ENCODE measurements at regions not wholly inside any gene's neighbourhood (a gene's known extent, or its start where the extent isn't known, plus 50 kb on each side); places are given as distances from the start of the nearest gene placed in this dataset.
"Not testable (repeated sequence)": the region's sequence is repeated elsewhere in the genome, so short reads cannot be mapped to it uniquely, and the experiment has no call there.

DNA sequence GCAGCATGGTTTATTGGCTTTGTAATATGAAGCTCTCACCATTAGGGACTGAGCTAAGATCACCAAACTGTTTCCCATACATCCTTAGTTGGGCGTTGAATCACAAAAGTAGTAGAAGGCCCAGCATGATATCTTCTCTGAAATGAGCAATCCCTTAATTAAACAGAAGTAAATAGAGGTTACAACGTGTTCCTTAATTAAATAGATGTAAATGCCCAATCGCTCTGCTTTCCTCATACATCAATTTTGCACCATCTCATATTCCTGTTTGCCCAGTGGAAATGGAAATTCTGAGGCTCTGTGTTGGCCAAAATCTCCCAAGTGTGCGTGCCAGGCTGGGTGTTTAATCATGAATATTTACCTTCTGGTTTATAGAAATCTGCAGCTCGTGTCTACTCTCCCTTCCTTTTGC lies 107.4 kb upstream of the FOXB1 start:
- DNase-seq (ENCODE audit: low read depth), result no peak

DNA sequence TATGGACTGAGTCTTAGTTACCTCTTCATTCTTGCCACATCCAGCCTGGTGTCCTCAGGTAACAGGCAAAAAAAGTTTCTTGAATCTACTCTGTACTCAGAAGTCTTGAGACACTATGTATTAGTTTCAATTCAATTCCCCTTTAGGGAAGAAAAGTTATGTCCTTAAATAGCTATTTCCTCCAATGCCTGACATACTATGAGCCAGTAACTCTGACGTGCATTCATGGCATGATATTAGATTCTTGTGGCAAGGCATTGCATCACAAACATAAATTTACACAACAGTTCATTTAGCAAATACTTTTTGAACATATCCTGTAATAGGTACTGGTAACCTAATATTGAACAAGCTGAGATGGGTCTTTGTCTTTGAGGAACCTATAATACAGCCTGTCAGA lies 109.3 kb upstream of the FOXB1 start:
- no peak for DNase-seq (ENCODE audit: low read depth)

GRCh38 chr15:59892985-59893384 lies 111.1 kb upstream of the FOXB1 start:
- peak; percentile 3 for DNase-seq (ENCODE audit: low read depth)

GRCh38 chr15:59887870-59888269 lies 116.2 kb upstream of the FOXB1 start:
- DNase-seq (ENCODE audit: low read depth), result not testable (repeated sequence)

- DNase-seq (ENCODE audit: low read depth), result no peak
Observed at GRCh38 chr15:59887211-59887610, 116.9 kb upstream of the FOXB1 start.

- no peak for DNase-seq (ENCODE audit: low read depth)
Observed at GRCh38 chr15:59886441-59886840, 117.7 kb upstream of the FOXB1 start.

DNA sequence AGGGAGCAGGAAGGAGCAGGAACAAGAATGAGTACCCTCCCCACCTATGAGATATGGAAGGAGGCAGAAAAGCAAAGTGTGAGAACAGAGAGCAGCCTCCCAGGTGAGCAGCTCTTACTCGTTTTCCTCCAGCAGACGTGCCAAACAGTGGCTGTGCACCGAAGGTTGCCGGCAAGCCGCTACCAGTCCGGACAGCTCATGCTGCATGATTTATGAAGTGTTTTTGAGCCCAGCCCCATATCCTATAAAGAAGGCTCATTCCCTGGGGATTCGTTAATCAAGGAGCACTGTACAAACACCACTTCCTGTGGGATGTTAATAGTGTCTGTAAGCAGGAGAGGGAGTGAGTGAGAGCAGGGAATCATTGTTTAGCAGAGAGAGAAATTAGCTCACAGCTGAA lies 118.3 kb upstream of the FOXB1 start:
- DNase-seq (ENCODE audit: low read depth), result no peak

- peak; percentile 4 for DNase-seq (ENCODE audit: low read depth)
Observed at GRCh38 chr15:59879506-59880265, 124.4 kb upstream of the FOXB1 start.

DNA sequence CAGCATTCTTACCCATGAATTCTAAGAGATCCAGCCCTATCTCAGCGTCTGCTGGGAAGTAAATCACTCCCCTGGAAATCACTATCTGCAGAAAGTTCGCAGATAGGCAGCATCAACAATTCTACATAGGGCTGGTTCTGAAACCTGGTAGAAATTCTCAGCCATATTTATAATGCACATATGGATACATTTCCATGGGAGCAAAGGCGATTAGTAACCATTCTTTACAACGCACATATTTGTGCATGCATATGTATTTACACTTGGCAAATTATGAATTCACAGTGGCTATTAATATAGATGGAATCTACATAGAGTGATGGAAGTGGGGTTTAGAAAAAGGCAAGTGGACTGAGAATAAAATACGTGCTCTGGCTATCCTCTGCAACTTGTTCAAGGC lies 128.0 kb upstream of the FOXB1 start:
- no peak for DNase-seq (ENCODE audit: low read depth)

DNA sequence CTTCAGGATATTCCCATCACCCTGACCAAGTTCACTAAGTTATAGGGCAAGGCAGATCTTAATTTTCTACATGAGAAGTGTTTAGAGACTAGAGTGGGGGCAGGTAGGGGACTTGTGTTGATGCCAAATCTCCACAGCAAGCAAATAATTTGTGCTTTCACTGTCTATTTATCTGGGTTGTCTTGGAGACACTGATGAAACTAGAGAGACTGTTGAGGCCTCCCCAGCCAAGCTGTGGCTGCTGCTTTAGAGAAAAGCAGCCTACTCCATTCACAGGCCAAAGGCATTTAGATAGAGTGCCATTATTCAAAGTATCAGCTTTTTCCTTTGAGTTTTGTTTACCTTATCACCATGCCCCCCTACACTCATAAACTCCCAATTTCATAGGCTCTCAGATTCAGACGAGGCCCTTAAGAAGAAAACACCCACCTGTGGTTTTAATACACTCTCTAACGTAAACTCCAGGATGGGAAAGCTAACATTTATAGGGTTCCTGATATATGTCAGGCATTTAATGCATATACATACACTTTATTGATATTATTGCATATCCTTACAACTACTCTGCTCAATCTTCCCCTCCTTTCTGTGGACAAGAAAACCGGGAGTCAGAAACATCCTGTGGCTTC lies 130.4 kb upstream of the FOXB1 start:
- no peak for DNase-seq (ENCODE audit: low read depth)

DNA sequence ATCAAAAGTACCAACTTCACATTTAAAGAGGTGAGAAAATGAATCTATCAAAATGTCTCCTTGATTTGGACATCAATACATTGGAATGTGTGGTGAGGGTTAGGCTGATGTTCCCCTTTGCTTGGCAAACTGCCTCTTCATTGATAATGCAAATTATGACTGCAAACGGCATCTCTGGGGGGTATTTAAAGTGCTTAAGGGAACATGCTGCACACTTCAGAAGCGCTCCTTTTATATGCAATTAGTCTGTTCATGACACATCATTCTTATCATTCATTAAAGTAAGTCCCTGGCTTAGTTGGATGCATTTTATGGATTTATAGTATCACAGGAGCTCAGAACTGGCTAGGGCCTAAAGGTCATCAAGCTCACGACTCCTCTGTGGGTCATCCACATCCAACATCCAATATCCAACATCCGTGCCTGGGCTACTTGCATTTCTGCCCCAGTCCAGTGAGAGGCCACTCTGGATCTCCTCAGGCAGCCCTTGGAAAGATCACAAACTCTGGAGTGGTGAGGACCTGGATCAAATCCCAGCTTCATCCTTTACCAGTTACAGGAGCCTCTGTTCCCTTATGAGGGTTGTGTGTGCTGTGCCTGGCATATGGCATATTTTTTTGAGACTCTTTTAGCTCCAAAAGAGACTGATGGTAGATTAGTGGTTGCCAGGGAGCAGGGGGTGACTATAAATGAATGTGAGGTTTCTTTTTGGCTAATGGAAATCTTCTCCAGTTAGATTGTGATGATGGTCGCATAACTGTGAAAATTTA lies 136.8 kb upstream of the FOXB1 start:
- DNase-seq (ENCODE audit: low read depth), result no peak

GRCh38 chr15:59866642-59867041 lies 137.5 kb upstream of the FOXB1 start:
- no peak for DNase-seq (ENCODE audit: low read depth)

DNA sequence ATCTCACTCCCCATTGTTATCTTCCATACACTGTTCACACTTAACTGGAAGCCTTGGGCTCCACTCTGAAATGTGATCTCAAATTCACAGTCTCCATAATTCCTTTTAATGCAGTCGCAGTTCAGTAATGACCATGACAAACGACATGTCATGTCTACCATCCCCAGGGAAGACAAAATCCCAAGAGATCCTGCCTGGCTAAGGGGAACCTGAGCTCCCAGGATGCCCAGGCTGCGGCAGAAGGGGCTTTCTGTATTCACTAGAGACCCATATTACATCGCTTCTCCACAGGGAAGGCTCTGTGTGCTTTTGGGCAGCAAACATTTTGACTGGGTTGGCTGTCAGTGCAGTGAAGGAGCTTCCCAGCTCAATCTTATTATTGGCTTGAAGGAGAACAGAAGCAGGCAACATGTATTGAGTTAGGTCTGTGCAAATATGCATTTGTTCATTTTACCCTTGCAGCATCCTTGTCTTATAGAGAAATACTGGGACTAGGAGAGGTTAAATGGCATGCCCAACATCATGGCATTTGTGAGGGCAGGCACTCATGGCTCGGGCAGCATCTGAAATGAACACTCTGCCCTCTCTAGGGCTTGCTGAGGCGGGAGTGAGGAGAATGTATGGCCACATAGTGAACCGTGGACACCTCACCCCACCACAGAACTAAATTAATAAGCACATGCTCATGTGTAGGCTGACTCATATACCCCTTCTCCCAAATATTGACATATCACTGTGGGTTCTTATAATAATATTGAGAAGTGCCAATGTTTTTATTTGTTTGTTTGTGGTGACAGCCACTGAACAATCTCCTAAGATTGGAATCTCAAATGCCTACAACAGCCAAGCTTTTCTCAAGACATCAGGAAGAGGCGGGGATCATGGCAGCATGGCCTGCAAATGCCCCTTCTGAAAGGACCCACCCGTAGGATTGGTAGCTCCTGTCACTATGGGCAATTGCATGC lies 141.6 kb upstream of the FOXB1 start:
- DNase-seq (ENCODE audit: low read depth), result no peak

DNA sequence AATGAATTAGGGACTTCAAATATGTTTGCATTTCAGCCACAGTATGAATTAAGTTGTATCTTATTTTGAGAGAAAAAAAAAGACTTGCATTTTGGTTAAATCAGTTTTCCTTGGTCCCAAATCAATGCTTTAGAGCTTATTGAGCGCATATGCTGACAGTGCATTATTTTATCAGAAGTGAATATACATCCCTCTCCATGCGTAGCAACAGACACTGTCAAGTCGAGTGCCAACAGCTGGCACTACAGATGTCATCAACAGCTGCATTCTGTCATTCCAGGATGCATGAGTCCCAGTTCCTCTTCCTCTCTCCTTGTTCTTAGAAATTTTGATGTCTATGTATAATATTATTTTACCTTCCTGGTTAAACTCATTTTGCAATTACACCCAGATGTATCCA lies 156.1 kb upstream of the FOXB1 start:
- no peak for DNase-seq (ENCODE audit: low read depth)

DNA sequence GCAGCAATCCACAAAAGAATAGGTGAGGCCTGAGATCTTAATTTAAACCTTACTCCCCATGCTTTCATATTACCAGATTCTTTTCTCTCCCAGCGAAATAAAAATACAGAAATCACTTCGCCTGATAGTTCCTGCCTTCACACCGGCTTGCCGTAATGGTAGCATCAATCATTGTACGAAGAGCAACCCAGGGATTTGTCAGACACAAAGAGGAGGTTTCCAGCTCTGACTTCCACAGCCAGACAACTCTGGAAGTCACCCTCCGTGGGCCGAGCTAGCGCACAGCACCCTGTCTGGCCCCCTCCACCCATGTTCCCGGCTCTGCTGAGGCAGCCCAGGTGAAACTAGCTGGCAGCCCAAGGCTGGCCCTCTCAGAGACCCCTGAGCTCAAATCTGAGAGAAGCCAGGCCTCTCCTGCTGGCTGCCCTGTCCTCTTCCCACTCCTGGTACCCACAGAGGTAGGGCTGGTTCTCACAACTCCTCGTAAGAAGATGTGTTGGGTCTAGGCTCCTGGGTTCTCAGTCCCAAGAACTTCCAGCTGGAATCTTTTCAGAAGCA lies 156.9 kb upstream of the BNIP2 start:
- no peak for DNase-seq (ENCODE audit: low read depth)

- DNase-seq (ENCODE audit: low read depth), result no peak
Observed at GRCh38 chr15:59843609-59844008, 154.5 kb upstream of the BNIP2 start.

DNA sequence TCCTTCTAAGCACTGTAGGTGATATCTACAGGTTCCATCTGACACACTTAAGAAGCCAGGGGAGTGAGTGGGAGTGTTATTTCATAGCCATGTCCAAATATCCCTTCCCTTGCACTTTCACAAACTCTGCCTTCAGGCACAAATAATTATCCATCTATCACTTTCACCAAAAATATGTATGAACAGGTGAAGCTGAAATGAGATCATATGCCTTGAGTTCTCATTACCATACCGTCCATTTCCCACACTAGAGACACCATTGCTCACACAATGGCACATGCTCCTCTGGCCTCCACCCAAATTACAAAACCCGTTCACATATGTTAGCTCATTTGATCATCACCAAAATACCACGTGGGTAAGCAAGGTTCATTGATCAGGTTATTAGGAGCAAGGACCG lies 151.9 kb upstream of the BNIP2 start:
- no peak for DNase-seq (ENCODE audit: low read depth)

DNA sequence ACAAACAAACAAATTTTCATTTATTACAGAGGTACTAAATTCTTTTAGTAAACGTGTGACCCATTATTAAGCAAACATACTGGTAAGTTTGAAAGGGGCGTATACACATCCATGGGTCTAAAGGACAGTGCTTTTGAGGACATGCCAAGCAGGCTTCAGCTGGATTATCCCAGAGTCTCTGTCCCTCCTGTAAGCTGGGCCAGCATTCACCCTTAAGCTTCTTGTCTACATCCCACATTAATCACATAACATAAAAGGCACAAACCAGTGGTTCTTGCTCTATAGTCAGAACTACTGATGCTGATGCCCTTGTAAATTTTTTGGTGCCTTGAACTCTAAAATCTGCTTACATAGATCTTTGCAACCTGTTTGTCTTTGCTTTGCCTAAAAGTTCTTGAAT lies 150.8 kb upstream of the BNIP2 start:
- no peak for DNase-seq (ENCODE audit: low read depth)

DNA sequence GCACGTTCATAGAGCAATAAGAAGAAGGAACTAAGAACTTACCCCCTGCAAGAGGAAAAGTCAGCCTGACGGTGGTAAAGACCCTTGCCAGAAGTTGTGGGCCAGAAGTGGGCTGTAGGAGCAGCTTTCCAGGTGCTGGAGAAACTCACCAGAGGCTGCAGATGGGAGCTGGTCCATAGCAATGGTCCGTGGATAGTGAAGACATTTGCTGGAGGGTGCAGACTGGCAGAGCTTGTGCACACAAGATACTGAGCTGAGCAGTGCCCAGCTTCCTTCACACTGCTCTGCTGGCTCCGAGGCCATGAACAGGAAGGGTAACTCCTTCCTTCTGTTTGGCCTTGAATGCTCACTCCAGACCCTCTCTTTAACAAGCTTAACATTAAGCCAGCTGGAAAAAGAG lies 149.8 kb upstream of the BNIP2 start:
- DNase-seq (ENCODE audit: low read depth), result no peak

DNA sequence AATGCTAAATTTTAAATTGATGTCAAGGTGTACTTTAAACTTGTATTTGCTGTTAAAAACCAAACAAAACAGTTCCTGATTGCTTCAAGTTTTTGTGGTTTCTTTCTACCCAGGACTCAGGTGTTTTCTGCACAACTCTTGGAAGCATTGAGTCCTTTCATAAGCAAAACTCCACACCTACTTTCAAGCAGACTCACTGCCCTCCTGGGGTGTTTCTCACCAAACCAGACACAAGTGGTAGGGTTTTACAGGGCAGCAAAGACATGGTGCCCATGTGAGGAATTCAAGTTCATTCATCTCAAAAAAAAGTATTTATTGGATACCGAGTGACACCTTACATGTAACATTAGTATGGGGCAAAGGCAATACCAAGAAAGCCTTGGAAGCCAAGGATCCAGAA lies 146.7 kb upstream of the BNIP2 start:
- DNase-seq (ENCODE audit: low read depth), result no peak

- no peak for DNase-seq (ENCODE audit: low read depth)
Observed at GRCh38 chr15:59834528-59834927, 145.4 kb upstream of the BNIP2 start.

DNA sequence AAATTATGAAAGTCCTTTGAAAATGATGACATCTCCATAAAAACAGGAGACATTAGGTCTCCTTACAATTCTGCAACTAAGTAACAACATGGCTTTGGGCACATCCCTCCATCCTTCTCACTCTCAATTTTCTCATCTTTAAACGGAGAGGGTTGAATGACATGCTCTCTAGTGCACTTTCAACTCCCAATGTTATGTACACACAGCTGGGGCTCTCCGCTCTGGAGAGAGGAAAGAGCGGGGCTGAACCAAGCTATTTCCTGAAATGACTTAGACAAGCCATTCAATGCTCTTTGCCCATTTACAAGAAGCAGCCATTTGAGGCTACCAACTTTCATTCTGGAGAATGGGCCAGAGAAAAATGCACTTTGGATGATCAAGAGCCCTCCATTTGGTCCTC lies 144.2 kb upstream of the BNIP2 start:
- DNase-seq (ENCODE audit: low read depth), result no peak
